ENCODE measurements at regions not wholly inside any gene's neighbourhood (a gene's known extent, or its start where the extent isn't known, plus 50 kb on each side); places are given as distances from the start of the nearest gene placed in this dataset.
"Not testable (repeated sequence)": the region's sequence is repeated elsewhere in the genome, so short reads cannot be mapped to it uniquely, and the experiment has no call there.

DNA sequence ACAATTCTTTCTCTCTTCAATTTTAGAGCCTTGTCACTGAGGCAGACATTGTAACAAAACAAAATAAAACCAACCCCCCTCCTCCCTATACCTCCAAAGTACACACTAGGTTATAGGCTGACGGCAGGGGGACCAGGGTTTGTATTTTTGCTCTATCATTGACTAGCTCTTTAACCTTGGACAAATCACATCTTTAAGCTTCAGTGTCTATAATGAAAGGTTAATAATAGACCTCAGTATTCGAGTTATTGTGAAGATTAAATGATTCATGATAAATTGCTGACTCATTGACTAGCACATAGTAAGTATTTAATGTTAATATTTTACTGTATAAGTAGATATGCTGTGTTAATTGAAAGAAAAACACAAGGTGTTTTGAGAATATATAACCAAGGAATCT is 1267.6 kb upstream of the ADGRL2 start:
- Mint-ChIP-seq H3K9me3 (peaks cover 9% of the 10 kb centered on the region), H3K4me1 (ENCODE audit: low read depth) (no peaks in the 10 kb centered on the region), H3K36me3 (ENCODE audit: low read depth) (no peaks in the 10 kb centered on the region), H3K4me3 (ENCODE audit: low read depth) (no peak overlapping the region), H3K27ac (no peak overlapping the region), H3K27me3 (ENCODE audit: low read depth) (no peaks in the 10 kb centered on the region)
- intact Hi-C loops (cut with micrococcal nuclease): no loop called here
- DNase-seq (ENCODE audit: low spot score): no peak

DNA sequence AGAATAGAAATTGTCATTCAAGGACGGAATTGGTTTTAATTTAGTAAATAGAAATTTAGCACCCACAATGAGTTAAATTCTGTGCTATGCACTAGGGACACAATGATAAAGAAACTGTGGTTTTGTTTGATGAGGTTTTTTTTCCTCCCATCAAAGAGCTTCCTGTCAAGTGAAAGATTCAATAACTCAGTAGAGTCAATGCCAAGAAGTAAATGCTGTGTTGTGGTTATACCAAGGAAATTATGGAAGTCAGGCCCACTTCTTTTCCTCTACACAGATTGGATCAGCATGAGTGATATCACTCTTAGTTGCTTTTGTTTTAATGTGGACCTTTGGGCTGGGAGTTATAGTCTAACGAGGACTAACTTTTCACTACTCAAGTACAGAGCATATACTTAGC is 1269.6 kb upstream of the ADGRL2 start:
- H3K27me3 Mint-ChIP-seq (ENCODE audit: low read depth): no peaks in the 10 kb centered on the region
- no peak overlapping the region for H3K4me3 Mint-ChIP-seq (ENCODE audit: low read depth)
- H3K27ac Mint-ChIP-seq: no peak overlapping the region
- no peaks in the 10 kb centered on the region for H3K4me1 Mint-ChIP-seq (ENCODE audit: low read depth)
- H3K36me3 Mint-ChIP-seq (ENCODE audit: low read depth): no peaks in the 10 kb centered on the region
- DNase-seq (ENCODE audit: low spot score): no peak
- intact Hi-C loops (cut with micrococcal nuclease): no loop called here
- H3K9me3 Mint-ChIP-seq: peaks cover 5% of the 10 kb centered on the region

DNA sequence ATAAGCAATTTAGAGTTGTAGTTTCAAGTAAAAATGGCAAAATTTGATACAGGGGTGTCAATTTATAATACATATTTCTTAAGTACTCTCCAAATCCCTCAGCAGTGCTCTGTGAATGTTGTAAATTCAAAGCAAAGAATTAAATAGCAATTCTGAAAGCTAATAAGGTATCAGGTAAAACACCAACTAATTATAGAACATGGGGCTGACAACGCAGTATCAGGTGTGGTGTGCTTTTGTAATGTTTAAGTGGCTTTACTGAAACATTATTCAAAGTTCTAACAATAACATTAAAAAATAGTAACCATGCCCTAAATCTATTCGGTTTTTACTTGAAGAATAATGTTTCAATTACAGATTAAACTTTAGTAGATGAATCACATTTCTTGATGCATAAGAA is 1271.2 kb upstream of the ADGRL2 start:
- DNase-seq (ENCODE audit: low spot score): no peak
- H3K36me3 Mint-ChIP-seq (ENCODE audit: low read depth): no peaks in the 10 kb centered on the region
- H3K27me3 Mint-ChIP-seq (ENCODE audit: low read depth): no peaks in the 10 kb centered on the region
- no peak overlapping the region for H3K27ac Mint-ChIP-seq
- H3K4me1 Mint-ChIP-seq (ENCODE audit: low read depth): no peaks in the 10 kb centered on the region
- H3K9me3 Mint-ChIP-seq: peaks cover 3% of the 10 kb centered on the region
- no peak overlapping the region for H3K4me3 Mint-ChIP-seq (ENCODE audit: low read depth)
- intact Hi-C loops (cut with micrococcal nuclease): no loop called here

DNA sequence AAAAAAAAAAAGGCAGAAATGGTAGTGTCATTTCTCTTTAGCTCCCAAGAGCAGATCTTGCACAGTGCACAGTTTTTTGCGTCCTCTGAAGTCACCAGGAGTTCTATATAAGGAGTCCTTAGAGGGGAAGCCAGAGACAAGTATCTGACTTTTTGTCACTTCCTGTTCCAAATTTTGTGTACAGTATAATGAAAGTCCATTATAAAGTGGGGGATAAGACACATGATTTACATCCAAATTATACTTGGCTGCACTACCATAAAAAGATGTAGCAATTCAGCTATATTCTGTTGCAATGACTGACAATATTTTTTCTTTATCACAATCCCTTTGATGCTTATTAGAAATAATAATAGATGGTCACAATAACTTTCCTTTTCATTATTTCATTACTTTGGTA is 1276.9 kb upstream of the ADGRL2 start:
- Mint-ChIP-seq H3K4me3 (ENCODE audit: low read depth) (no peak overlapping the region), H3K27me3 (ENCODE audit: low read depth) (no peaks in the 10 kb centered on the region), H3K4me1 (ENCODE audit: low read depth) (no peaks in the 10 kb centered on the region), H3K36me3 (ENCODE audit: low read depth) (no peaks in the 10 kb centered on the region), H3K9me3 (peaks cover 10% of the 10 kb centered on the region), H3K27ac (no peak overlapping the region)
- intact Hi-C loops (cut with micrococcal nuclease): no loop called here
- no peak for DNase-seq (ENCODE audit: low spot score)

DNA sequence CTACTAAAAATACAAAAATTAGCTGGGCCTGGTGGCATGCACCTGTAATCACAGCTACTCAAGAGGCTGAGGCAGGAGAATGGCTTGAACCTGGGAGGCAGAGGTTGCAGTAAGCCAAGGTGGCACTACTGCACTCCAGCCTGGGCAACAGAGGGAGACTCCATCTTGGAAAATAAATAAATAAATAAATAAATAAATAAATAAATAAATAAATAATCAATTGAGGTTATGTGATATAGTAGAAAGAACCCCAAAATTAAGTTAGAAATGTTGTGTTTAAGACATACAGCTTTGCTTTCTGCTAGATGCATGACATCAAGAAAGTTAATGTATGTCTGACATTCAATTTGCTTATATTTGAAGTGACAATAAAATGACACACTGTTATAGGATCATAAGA is 1277.7 kb upstream of the ADGRL2 start:
- H3K27me3 Mint-ChIP-seq (ENCODE audit: low read depth); intact Hi-C loops (cut with micrococcal nuclease); H3K9me3 Mint-ChIP-seq; DNase-seq (ENCODE audit: low spot score); H3K36me3 Mint-ChIP-seq (ENCODE audit: low read depth); H3K4me1 Mint-ChIP-seq (ENCODE audit: low read depth); H3K4me3 Mint-ChIP-seq (ENCODE audit: low read depth); H3K27ac Mint-ChIP-seq: not testable (repeated sequence)

DNA sequence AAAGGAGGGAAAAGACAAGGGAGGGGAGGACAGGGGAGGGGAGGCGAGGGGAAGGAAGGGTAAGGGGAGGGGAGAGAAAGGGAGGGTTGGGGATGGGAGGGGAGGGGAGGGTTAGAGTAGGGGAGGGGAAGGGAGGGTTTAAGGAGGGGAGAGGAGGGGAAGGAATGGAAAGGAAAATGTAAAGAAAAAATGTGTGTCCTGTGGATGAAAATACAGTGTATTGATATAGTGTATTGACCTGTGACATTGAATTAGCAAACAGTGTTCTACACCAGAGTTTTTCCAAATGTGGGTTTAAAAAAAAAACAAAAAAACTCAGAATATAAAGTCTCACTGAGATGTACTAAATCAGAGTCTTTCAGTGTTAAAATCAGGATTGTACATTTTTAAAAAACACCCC is 1279.8 kb upstream of the ADGRL2 start:
- Mint-ChIP-seq H3K4me1 (ENCODE audit: low read depth) (no peaks in the 10 kb centered on the region), H3K27ac (no peak overlapping the region), H3K36me3 (ENCODE audit: low read depth) (no peaks in the 10 kb centered on the region), H3K4me3 (ENCODE audit: low read depth) (no peak overlapping the region), H3K9me3 (peaks cover 23% of the 10 kb centered on the region), H3K27me3 (ENCODE audit: low read depth) (no peaks in the 10 kb centered on the region)
- intact Hi-C loops (cut with micrococcal nuclease): no loop called here
- no peak for DNase-seq (ENCODE audit: low spot score)

DNA sequence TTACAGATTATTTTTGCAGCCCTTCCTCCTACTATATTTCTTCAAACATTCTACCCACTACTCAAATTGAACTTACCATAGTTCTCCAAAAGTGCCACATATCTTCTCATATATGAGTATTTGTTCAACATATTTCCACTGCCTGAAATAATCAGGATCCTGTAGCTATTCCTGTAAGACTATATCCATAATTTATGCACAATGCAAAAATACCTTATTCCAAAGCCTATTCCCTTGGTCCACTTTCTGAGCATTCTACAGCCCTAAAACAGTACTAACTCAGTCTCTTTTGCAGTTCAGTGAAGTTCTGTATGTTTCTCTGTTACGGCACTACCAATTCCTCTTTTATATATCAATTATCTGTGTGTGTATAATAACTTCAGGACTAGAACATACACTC is 1283.7 kb upstream of the ADGRL2 start:
- H3K4me1 Mint-ChIP-seq (ENCODE audit: low read depth): no peaks in the 10 kb centered on the region
- no peaks in the 10 kb centered on the region for H3K36me3 Mint-ChIP-seq (ENCODE audit: low read depth)
- H3K27ac Mint-ChIP-seq: no peak overlapping the region
- H3K9me3 Mint-ChIP-seq: peaks cover 17% of the 10 kb centered on the region
- H3K4me3 Mint-ChIP-seq (ENCODE audit: low read depth): no peak overlapping the region
- intact Hi-C loops (cut with micrococcal nuclease): no loop called here
- no peak for DNase-seq (ENCODE audit: low spot score)
- H3K27me3 Mint-ChIP-seq (ENCODE audit: low read depth): no peaks in the 10 kb centered on the region

DNA sequence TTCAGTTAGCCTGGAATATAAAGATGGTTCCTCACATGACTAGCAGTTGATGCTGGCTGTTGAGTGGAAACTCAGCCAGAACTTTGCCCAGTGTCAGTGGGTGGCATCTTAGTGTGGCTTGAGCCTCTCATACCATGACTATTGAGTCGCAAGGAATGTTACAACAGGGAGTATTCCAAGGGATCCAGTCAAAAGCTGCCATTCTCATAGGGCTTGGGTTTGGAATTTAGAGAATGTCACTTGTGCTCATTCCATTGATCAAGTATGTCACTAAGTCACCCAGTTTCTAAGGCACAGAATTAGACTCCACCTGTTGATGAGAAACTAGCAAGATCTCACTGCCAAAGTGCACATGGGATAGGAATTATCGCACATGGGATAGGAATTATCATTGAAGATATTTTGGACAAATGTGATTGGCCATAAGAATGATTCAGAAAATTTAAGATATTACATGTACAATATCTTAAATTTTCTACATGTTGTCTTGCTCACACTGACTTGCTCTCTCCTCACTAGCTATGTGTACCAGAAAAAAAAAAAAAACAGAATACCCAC is 1290.7 kb upstream of the ADGRL2 start:
- DNase-seq (ENCODE audit: low spot score): no peak
- H3K4me3 Mint-ChIP-seq (ENCODE audit: low read depth): no peak overlapping the region
- H3K27ac Mint-ChIP-seq: no peak overlapping the region
- peaks cover 24% of the 10 kb centered on the region for H3K9me3 Mint-ChIP-seq
- H3K4me1 Mint-ChIP-seq (ENCODE audit: low read depth): no peaks in the 10 kb centered on the region
- intact Hi-C loops (cut with micrococcal nuclease): no loop called here
- H3K36me3 Mint-ChIP-seq (ENCODE audit: low read depth): no peaks in the 10 kb centered on the region
- H3K27me3 Mint-ChIP-seq (ENCODE audit: low read depth): no peaks in the 10 kb centered on the region

DNA sequence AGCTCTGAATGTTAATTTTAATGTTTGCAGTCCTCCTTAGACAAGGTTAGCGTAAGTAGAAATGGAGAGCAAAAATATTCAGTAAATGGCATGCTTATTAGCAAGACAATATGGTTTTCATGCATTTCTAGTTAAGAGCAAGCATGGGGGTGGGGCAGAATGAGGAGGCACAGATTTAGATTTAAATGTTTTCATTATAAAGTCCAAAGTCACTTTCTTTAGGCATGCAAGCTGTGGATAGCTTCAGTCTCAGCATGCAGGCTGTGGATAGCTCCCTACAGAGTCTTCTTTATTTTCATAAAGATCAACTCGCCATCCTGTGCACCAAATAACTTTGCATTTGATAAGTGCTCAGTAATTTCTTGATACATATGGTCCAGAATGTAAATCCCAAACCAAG is 1294.5 kb upstream of the ADGRL2 start:
- no peaks in the 10 kb centered on the region for H3K36me3 Mint-ChIP-seq (ENCODE audit: low read depth)
- DNase-seq (ENCODE audit: low spot score): no peak
- intact Hi-C loops (cut with micrococcal nuclease): no loop called here
- H3K27ac Mint-ChIP-seq: no peak overlapping the region
- H3K4me3 Mint-ChIP-seq (ENCODE audit: low read depth): no peak overlapping the region
- H3K9me3 Mint-ChIP-seq: peaks cover 35% of the 10 kb centered on the region
- no peaks in the 10 kb centered on the region for H3K27me3 Mint-ChIP-seq (ENCODE audit: low read depth)
- H3K4me1 Mint-ChIP-seq (ENCODE audit: low read depth): no peaks in the 10 kb centered on the region

DNA sequence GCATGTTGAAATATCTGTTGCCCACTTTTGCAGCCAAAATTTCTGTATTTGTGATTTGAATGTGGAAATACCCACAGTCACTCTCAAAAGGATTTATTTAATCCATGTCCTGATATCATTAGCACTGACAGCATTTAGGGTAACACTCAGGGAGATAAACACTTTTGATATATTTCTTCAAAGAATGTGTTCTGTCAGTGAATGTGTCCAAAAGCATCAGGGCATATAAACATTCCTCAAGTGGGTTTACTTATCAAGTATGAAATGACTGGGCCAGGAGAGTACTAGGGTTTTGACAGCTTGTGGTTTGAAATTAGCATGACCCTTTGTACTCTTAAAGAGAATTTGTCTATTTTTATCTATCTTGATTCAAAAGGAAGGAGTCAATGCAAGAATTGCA is 1302.1 kb upstream of the ADGRL2 start:
- Mint-ChIP-seq H3K27ac (no peak overlapping the region), H3K4me1 (ENCODE audit: low read depth) (no peaks in the 10 kb centered on the region), H3K36me3 (ENCODE audit: low read depth) (no peaks in the 10 kb centered on the region), H3K9me3 (peaks cover 12% of the 10 kb centered on the region), H3K27me3 (ENCODE audit: low read depth) (no peaks in the 10 kb centered on the region), H3K4me3 (ENCODE audit: low read depth) (no peak overlapping the region)
- DNase-seq (ENCODE audit: low spot score): no peak
- intact Hi-C loops (cut with micrococcal nuclease): no loop called here

DNA sequence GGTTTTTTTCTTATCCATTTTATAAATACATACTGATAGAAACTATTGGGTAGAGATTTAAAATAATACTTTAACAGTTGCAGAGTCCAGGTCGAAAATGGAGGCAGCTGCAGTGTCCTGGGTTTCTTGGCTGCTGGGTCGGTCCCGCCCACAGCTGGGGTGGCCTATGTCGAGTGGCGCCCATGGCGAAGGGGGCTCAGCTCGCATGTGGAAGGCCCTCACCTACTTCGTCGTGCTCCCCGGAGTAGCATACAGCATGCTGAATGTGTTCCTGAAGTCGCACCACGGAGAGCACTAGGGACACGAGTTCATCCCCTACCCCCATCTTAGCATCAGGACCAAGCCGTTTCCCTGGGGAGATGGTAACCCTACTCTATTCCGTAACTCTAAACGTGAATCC is 1304.9 kb upstream of the ADGRL2 start:
- no peaks in the 10 kb centered on the region for H3K36me3 Mint-ChIP-seq (ENCODE audit: low read depth)
- DNase-seq (ENCODE audit: low spot score): no peak
- intact Hi-C loops (cut with micrococcal nuclease): no loop called here
- H3K4me1 Mint-ChIP-seq (ENCODE audit: low read depth): no peaks in the 10 kb centered on the region
- H3K27ac Mint-ChIP-seq: no peak overlapping the region
- H3K9me3 Mint-ChIP-seq: peaks cover 9% of the 10 kb centered on the region
- no peak overlapping the region for H3K4me3 Mint-ChIP-seq (ENCODE audit: low read depth)
- no peaks in the 10 kb centered on the region for H3K27me3 Mint-ChIP-seq (ENCODE audit: low read depth)

DNA sequence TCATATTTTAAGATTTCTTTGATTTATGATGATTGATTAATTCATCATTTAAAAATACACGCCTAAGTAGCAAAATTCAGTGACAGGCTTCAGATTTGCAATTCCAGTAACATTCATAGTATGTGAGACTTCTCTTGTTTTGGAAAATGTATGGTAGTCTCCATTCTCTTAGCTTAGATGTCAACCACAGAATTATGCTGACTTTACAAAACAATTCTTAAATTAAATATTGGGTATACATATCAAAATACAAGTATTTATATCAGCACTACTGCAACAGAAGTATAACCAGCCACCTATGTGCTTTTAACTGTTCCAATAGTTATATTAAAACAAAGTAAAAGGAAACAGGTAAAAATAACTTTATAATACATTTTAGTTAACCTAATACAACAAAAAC is 1328.6 kb upstream of the ADGRL2 start:
- H3K4me3 Mint-ChIP-seq (ENCODE audit: low read depth): no peak overlapping the region
- no peak for DNase-seq (ENCODE audit: low spot score)
- no peaks in the 10 kb centered on the region for H3K36me3 Mint-ChIP-seq (ENCODE audit: low read depth)
- intact Hi-C loops (cut with micrococcal nuclease): no loop called here
- no peaks in the 10 kb centered on the region for H3K27me3 Mint-ChIP-seq (ENCODE audit: low read depth)
- no peaks in the 10 kb centered on the region for H3K4me1 Mint-ChIP-seq (ENCODE audit: low read depth)
- H3K9me3 Mint-ChIP-seq: peaks cover 14% of the 10 kb centered on the region
- H3K27ac Mint-ChIP-seq: no peak overlapping the region

DNA sequence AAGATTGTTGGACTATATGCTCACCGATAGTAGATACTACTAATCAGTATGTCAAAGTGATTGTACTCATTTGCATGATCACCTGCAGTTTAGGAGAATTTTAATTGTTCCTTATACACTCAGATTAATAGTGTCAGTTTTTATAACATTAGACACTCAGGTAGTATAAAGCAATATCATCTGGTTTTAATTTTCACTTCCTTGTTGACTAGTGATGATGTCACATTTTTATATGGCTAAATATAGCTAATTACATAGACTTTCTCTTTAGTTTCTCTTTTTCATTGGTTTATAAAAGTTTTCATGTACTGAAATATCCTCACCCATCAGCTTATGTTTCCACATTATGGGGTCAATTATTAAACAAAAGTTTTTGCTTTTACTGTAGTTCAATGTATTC is 1332.4 kb upstream of the ADGRL2 start:
- Mint-ChIP-seq H3K9me3 (peaks cover 14% of the 10 kb centered on the region), H3K36me3 (ENCODE audit: low read depth) (no peaks in the 10 kb centered on the region)

DNA sequence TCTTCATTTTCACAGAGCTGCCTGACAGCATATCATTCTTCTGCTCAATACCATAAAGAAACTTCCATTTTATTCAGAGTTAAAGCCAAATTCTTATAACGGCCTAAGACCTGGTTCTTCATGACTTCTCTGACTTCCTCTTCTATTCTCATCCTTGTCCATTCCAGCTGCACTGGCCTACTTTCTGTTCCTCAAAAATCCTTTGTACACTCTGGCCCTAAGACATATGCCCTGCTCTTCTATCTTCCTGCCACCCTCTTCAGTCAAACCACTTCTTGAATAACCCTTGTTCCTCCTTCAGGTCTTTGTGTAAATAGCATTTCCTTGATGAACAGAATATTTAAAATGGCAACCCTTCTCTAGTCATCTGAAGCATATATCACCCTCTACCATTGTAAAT is 1338.7 kb upstream of the ADGRL2 start:
- no peak overlapping the region for H3K27ac Mint-ChIP-seq
- no peaks in the 10 kb centered on the region for H3K4me1 Mint-ChIP-seq (ENCODE audit: low read depth)
- intact Hi-C loops (cut with micrococcal nuclease): no loop called here
- peaks cover 16% of the 10 kb centered on the region for H3K9me3 Mint-ChIP-seq
- no peak overlapping the region for H3K4me3 Mint-ChIP-seq (ENCODE audit: low read depth)
- DNase-seq (ENCODE audit: low spot score): no peak
- H3K36me3 Mint-ChIP-seq (ENCODE audit: low read depth): no peaks in the 10 kb centered on the region
- H3K27me3 Mint-ChIP-seq (ENCODE audit: low read depth): no peaks in the 10 kb centered on the region

More for the DNA sequence above, 1332.4 kb upstream of the ADGRL2 start:
- no peak for DNase-seq (ENCODE audit: low spot score)
- Mint-ChIP-seq H3K27ac (no peak overlapping the region), H3K4me3 (ENCODE audit: low read depth) (no peak overlapping the region), H3K4me1 (ENCODE audit: low read depth) (no peaks in the 10 kb centered on the region), H3K27me3 (ENCODE audit: low read depth) (no peaks in the 10 kb centered on the region)
- intact Hi-C loops (cut with micrococcal nuclease): no loop called here

Measured in activated T-helper 2 cell treated with anti-CD3 and anti-CD28 coated beads, Interferon-gamma antibody, Interleukin-2, Interleukin-4, amounts not matched to agents 10 μg/mL and 5 μg/mL and 100 μg/mL, durations not matched to agents 14 hours and 24 hours and 36 hours (primary cell).